Transverse colon (tissue), 4 donors: ENCODE measurements at regions not wholly inside any gene's neighbourhood (a gene's known extent, or its start where the extent isn't known, plus 50 kb on each side); places are given as distances from the start of the nearest gene placed in this dataset.

ENCODE experiments used
- POLR2A ChIP-seq: fragments of 450-650 bp; IDR thresholded peaks from one replicate; pipeline ENCODE4 v1.6.1; 2016; ENCODE audit warnings: antibody characterized with exemption, mild to moderate bottlenecking, moderate library complexity
- POLR2AphosphoS5 ChIP-seq, 3 donors: sonication (generic); formaldehyde crosslinking; IDR thresholded peaks; one replicate each; pipeline ENCODE4 v1.6.1; 2016; ENCODE audit warnings: antibody characterized with exemption in 3 of 3
- TF ChIP-seq, protein P1 (sequence below), 5 experiments: fragments of 200-600 bp in 3 of 5; fragments of 450-650 bp in 2 of 5; sonication (generic) in 3 of 5; IDR thresholded peaks; 1 replicate in 2 of 5; 2 replicates in 3 of 5; pipeline ENCODE4 v1.5.1; 2016 to 2017; ENCODE audit warnings: antibody characterized with exemption in 5 of 5, inconsistent platforms in 3 of 5, mild to moderate bottlenecking in 2 of 5, moderate library complexity in 1 of 5

DNA sequence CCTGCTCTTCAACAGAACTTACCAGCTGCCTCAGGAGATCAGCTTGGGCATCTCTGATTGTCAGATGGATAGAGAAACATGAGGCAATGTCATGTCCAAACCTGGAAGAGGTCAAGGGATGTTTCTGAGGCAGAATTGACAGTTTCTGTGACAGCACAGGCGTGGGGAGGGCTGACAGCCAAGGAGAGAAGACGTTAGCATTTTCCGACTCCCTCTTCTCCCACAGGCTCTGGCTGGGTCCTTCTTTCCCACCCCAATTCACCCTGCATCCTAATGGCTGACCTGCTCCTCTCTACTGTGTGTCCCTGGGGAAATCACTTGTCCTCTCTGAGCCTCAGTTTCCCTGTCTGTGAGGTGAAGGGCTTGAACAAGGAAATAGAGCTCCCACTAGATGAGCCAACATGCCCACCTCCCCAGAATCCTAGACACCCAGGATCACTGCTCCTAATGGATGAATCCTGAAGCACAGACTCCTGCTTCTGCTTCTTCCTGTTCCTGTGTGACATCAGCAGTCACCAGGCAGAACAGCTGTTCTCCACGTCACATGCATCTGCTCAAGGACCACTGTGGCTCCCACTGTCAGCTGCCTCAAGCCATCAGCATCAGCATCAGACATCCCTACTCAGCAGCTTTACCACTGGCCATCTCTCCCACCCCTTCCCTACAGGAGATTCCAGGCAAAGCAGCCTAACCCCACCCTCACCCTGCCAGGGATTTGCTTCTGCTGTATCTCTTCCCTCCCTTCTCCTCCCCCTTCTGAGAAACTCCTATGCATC is 408.0 kb downstream of the MATN1 start:
- TF ChIP-seq, protein P1, sequence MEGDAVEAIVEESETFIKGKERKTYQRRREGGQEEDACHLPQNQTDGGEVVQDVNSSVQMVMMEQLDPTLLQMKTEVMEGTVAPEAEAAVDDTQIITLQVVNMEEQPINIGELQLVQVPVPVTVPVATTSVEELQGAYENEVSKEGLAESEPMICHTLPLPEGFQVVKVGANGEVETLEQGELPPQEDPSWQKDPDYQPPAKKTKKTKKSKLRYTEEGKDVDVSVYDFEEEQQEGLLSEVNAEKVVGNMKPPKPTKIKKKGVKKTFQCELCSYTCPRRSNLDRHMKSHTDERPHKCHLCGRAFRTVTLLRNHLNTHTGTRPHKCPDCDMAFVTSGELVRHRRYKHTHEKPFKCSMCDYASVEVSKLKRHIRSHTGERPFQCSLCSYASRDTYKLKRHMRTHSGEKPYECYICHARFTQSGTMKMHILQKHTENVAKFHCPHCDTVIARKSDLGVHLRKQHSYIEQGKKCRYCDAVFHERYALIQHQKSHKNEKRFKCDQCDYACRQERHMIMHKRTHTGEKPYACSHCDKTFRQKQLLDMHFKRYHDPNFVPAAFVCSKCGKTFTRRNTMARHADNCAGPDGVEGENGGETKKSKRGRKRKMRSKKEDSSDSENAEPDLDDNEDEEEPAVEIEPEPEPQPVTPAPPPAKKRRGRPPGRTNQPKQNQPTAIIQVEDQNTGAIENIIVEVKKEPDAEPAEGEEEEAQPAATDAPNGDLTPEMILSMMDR (IDR thresholded peaks at IDR 0.05) = no peak
- no peak for TF ChIP-seq POLR2AphosphoS5 (IDR thresholded peaks at IDR 0.05)
- TF ChIP-seq POLR2A = no peak
